OCI-LY1 (cell line): ENCODE measurements at regions not wholly inside any gene's neighbourhood (a gene's known extent, or its start where the extent isn't known, plus 50 kb on each side); places are given as distances from the start of the nearest gene placed in this dataset.

Source experiments
- H2AFZ ChIP-seq: fragments of 200-600 bp; sonication (generic), shearing (Covaris generic); 2 replicates; pipeline ENCODE4 v1.6.0; 2014; ENCODE audit warnings: antibody characterized with exemption, mild to moderate bottlenecking, low read length
- H3F3A ChIP-seq: fragments of 200-600 bp; sonication (generic), shearing (Covaris generic); 2 replicates; pipeline ENCODE4 v1.6.0; 2014; ENCODE audit warnings: mild to moderate bottlenecking, antibody characterized with exemption, low read length, moderate library complexity; ENCODE audit not compliant: insufficient read depth
- H3K27ac ChIP-seq: fragments of 200-600 bp; sonication (generic); 2 replicates; pipeline ENCODE4 v1.5.1; 2014; ENCODE audit warnings: low read length, mixed run types, mild to moderate bottlenecking, low read depth; ENCODE audit not compliant: poor library complexity, severe bottlenecking
- H3K27me3 ChIP-seq: fragments of 200-600 bp; sonication (generic); 2 replicates; pipeline ENCODE4 v1.6.0; 2014; ENCODE audit warnings: antibody characterized with exemption, mild to moderate bottlenecking, low read length, moderate library complexity; ENCODE audit not compliant: insufficient read depth
- H3K36me3 ChIP-seq: fragments of 200-600 bp; sonication (generic); 2 replicates; pipeline ENCODE4 v1.6.1; 2014; ENCODE audit warnings: mild to moderate bottlenecking, antibody characterized with exemption, low read length, moderate library complexity, mixed read lengths; ENCODE audit not compliant: insufficient read depth
- H3K4me1 ChIP-seq: fragments of 200-600 bp; sonication (generic); 2 replicates; pipeline ENCODE4 v1.5.1; 2014; ENCODE audit warnings: mild to moderate bottlenecking, low read length, moderate library complexity; ENCODE audit not compliant: insufficient read depth, severe bottlenecking
- H3K4me2 ChIP-seq: fragments of 200-600 bp; sonication (generic), shearing (Covaris generic); 2 replicates; pipeline ENCODE4 v1.6.1; 2014; ENCODE audit warnings: low read length
- H3K4me3 ChIP-seq: fragments of 200-600 bp; sonication (generic); 2 replicates; pipeline ENCODE4 v1.5.1; 2014; ENCODE audit warnings: low read length, low read depth, mild to moderate bottlenecking, mixed read lengths; ENCODE audit not compliant: poor library complexity, severe bottlenecking
- H3K79me2 ChIP-seq: fragments of 200-600 bp; shearing (Covaris generic); 2 replicates; pipeline ENCODE4 v1.6.1; 2016; ENCODE audit warnings: mixed run types, low read length, mixed read lengths; ENCODE audit not compliant: insufficient read depth
- H3K9ac ChIP-seq: fragments of 200-600 bp; sonication (generic), shearing (Covaris generic); 2 replicates; pipeline ENCODE4 v1.6.1; 2014; ENCODE audit warnings: mild to moderate bottlenecking, low read length, mixed read lengths
- H3K9me2 ChIP-seq: fragments of 200-600 bp; sonication (generic), shearing (Covaris generic); 2 replicates; pipeline ENCODE4 v1.6.1; 2014; ENCODE audit warnings: low read depth, mild to moderate bottlenecking, low read length, mixed read lengths
- H3K9me3 ChIP-seq: fragments of 200-600 bp; shearing (Covaris generic); 2 replicates; pipeline ENCODE4 v1.6.1; 2014; ENCODE audit warnings: low read length, mixed read lengths
- H4K20me1 ChIP-seq: fragments of 200-600 bp; sonication (generic), shearing (Covaris generic); 2 replicates; pipeline ENCODE4 v1.6.0; 2016; ENCODE audit warnings: mild to moderate bottlenecking, low read length; ENCODE audit not compliant: insufficient read depth
- EZH2 ChIP-seq: fragments of 200-600 bp; sonication (generic), shearing (Covaris generic); IDR thresholded peaks from 2 replicates; pipeline ENCODE4 v1.8.0; 2017; ENCODE audit warnings: borderline replicate concordance, mixed run types, mild to moderate bottlenecking, antibody characterized with exemption, low read length, moderate library complexity, mixed read lengths
- TF ChIP-seq, protein P1 (sequence below): fragments of 200-600 bp; sonication (generic), shearing (Covaris generic); IDR thresholded peaks from 2 replicates; pipeline ENCODE4 v1.5.1; 2017; ENCODE audit warnings: mild to moderate bottlenecking, antibody characterized with exemption, low read length, moderate library complexity, mixed read lengths

DNA sequence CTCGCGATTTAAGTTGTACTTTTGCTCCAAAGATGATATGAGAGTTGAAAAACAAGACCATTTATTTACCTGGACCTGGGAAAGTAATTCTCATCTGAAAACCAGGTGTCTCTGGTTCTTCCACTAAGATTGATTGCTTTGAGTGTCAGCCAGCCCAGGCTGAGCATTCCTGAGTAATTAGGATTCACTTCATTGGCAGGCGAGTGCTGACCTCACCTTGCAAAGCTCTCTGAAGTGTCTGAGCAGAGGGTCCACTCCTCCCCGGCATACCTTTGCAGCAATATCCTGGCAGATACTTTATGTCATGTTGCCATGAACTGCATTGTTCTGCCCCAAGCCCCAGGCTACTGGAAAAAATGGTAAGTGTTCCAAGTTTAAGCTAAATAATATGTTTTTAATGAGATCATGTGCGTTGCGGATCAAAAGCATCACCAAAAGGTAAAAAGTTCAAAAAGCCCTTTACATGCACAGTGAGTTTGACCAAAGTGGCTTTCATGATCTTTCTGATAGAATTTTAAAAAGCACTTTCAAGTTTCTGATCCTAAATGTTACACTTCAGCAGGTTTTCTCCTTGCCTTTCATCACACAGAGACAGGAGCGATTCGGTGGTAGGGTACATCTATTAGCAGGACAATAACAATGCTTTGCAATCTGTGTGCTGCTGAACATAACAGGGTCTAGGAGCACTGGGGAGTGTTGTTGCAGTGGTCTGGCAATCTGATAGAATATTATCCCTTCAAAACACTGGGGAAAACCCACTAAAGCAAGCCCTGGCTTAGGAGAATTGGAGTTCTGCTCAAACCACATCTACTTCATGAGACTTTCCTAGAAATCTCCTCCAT is 127.8 kb upstream of the EEF1E1 start:
- H3K36me3 ChIP-seq, result no peaks in the 10 kb centered on the region
- no peaks in the 10 kb centered on the region for H3K9me3 ChIP-seq
- no peak overlapping the region for H3K27ac ChIP-seq
- H3K4me3 ChIP-seq, result no peak overlapping the region
- no peaks in the 10 kb centered on the region for H3K27me3 ChIP-seq
- no peak overlapping the region for H3K9ac ChIP-seq
- no peaks in the 10 kb centered on the region for H3F3A ChIP-seq
- H2AFZ ChIP-seq, result no peak overlapping the region
- H3K4me1 ChIP-seq, result no peaks in the 10 kb centered on the region
- H3K9me2 ChIP-seq, result no peaks in the 10 kb centered on the region
- no peaks in the 10 kb centered on the region for H4K20me1 ChIP-seq
- no peaks in the 10 kb centered on the region for H3K79me2 ChIP-seq
- TF ChIP-seq, protein P1, sequence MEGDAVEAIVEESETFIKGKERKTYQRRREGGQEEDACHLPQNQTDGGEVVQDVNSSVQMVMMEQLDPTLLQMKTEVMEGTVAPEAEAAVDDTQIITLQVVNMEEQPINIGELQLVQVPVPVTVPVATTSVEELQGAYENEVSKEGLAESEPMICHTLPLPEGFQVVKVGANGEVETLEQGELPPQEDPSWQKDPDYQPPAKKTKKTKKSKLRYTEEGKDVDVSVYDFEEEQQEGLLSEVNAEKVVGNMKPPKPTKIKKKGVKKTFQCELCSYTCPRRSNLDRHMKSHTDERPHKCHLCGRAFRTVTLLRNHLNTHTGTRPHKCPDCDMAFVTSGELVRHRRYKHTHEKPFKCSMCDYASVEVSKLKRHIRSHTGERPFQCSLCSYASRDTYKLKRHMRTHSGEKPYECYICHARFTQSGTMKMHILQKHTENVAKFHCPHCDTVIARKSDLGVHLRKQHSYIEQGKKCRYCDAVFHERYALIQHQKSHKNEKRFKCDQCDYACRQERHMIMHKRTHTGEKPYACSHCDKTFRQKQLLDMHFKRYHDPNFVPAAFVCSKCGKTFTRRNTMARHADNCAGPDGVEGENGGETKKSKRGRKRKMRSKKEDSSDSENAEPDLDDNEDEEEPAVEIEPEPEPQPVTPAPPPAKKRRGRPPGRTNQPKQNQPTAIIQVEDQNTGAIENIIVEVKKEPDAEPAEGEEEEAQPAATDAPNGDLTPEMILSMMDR, result no peak
- no peak for TF ChIP-seq EZH2
- no peak overlapping the region for H3K4me2 ChIP-seq

DNA sequence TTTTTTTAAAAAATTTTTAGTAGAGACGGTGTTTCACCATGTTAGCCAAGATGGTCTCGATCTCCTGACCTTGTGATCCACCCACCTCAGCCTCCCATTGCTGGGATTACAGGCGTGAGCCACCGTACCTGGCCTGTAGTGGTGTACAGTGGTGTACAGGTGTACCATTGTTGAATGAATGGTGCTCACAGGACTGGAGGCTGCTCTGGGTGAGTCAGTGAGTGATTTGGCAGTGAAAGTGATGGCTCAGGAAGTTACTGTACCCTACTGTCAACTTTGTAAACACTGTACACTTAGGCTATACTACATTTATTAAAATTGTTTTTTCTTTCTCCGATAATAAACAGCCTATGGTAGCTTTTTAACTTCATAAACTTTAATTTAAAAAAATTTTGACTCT is 122.8 kb upstream of the EEF1E1 start:
- Histone ChIP-seq H2AFZ (no peak overlapping the region), H3K4me2 (no peak overlapping the region), H3K27ac (no peak overlapping the region), H3K79me2 (no peaks in the 10 kb centered on the region), H3K9me3 (no peaks in the 10 kb centered on the region), H3K4me1 (no peaks in the 10 kb centered on the region), H3K9me2 (no peaks in the 10 kb centered on the region), H3F3A (no peaks in the 10 kb centered on the region), H3K4me3 (no peak overlapping the region), H3K9ac (no peak overlapping the region), H3K27me3 (no peaks in the 10 kb centered on the region), H3K36me3 (no peaks in the 10 kb centered on the region), H4K20me1 (no peaks in the 10 kb centered on the region)
- TF ChIP-seq EZH2, result no peak
- TF ChIP-seq, protein P1, result no peak

DNA sequence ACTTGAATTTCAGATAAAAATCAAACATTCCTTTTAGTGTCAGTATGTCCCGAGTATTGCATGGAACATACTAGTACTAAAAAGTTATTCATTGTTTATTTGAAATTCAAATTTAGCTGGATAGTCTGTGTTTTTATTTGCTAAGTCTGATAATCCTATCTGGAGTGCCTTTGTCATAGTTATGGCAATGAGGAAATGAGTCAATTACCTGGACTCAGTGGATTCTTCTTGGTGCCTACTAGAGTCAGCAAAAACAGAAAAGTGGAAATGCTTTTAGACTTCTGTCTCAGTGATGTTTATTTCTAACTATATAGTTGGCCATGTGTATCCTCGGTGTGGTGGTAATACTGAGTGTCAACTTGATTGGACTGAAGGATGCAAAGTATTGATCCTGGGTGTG is 121.3 kb upstream of the EEF1E1 start:
- Histone ChIP-seq H2AFZ (no peak overlapping the region), H3F3A (no peaks in the 10 kb centered on the region), H3K36me3 (no peaks in the 10 kb centered on the region), H3K4me2 (no peak overlapping the region), H3K9ac (no peak overlapping the region), H3K9me2 (no peaks in the 10 kb centered on the region), H3K27me3 (no peaks in the 10 kb centered on the region), H4K20me1 (no peaks in the 10 kb centered on the region), H3K9me3 (no peaks in the 10 kb centered on the region), H3K4me1 (no peaks in the 10 kb centered on the region), H3K4me3 (no peak overlapping the region), H3K27ac (no peak overlapping the region), H3K79me2 (no peaks in the 10 kb centered on the region)
- TF ChIP-seq, protein P1, result no peak
- no peak for TF ChIP-seq EZH2
